SK-N-SH (cell line): ENCODE measurements at regions not wholly inside any gene's neighbourhood (a gene's known extent, or its start where the extent isn't known, plus 50 kb on each side); places are given as distances from the start of the nearest gene placed in this dataset.

Source experiments
- CTCF ChIA-PET: fragments of 300-600, 350-600 bp; formaldehyde crosslinking; extraction: SDS; loops from one replicate; lab custom pipeline; 2021; lab: Yijun Ruan, JAX
- POLR2A ChIA-PET: fragments of 350-600 bp; sonication (Branson Sonifier 250); formaldehyde crosslinking; extraction: SDS; loops from one replicate; lab custom pipeline; 2020; ENCODE audit warnings: antibody characterized with exemption, inconsistent platforms; lab: Yijun Ruan, JAX
- DNase-seq: peaks from one replicate; pipeline ENCODE4 v3.0.0; 2012
- H2AFZ ChIP-seq: fragments of 200-600 bp; sonication (generic); 2 replicates; pipeline ENCODE4 v1.8.1; 2016; ENCODE audit warnings: antibody characterized with exemption, mild to moderate bottlenecking, low read depth
- H3F3A ChIP-seq: fragments of 200-600 bp; sonication (generic); replicated peaks from 2 replicates; pipeline ENCODE3; 2016; ENCODE audit warnings: antibody characterized with exemption, mild to moderate bottlenecking; ENCODE audit not compliant: insufficient read depth
- H3K27ac ChIP-seq, 2 experiments: fragments of 200-500 bp in 1 of 2; fragments of 200-600 bp in 1 of 2; sonication (Bioruptor generic) in 1 of 2; sonication (generic), shearing (Covaris generic) in 1 of 2; 2 replicates each; pipeline versions ENCODE4 v1.5.1 to v1.6.1; 2014 to 2016; ENCODE audit warnings: low read depth in 2 of 2, inconsistent platforms in 1 of 2, low read length in 1 of 2, mild to moderate bottlenecking in 1 of 2, mixed read lengths in 1 of 2
- H3K27me3 ChIP-seq: fragments of 200-600 bp; sonication (generic), shearing (Covaris generic); 2 replicates; pipeline ENCODE4 v1.6.1; 2016; ENCODE audit warnings: mixed run types; ENCODE audit not compliant: insufficient read depth
- H3K36me3 ChIP-seq, 2 experiments: fragments of 200-500 bp in 1 of 2; fragments of 200-600 bp in 1 of 2; sonication (Bioruptor generic) in 1 of 2; sonication (generic) in 1 of 2; replicated peaks in 1 of 2; 2 replicates each; pipeline versions ENCODE3 to v1.5.1; 2014 to 2016; ENCODE audit warnings: low read length in 1 of 2, mild to moderate bottlenecking in 1 of 2; ENCODE audit not compliant: insufficient read depth in 2 of 2, control insufficient read depth in 1 of 2
- H3K4me1 ChIP-seq, 2 experiments: fragments of 200-500 bp in 1 of 2; fragments of 200-600 bp in 1 of 2; sonication (Bioruptor generic) in 1 of 2; sonication (generic), shearing (Covaris generic) in 1 of 2; 2 replicates each; pipeline versions ENCODE4 v1.5.1 to v1.6.1; 2014 to 2016; ENCODE audit warnings: low read depth in 1 of 2, low read length in 1 of 2, mixed run types in 1 of 2; ENCODE audit not compliant: insufficient read depth in 2 of 2, control insufficient read depth in 1 of 2
- H3K4me2 ChIP-seq: fragments of 200-600 bp; sonication (generic), shearing (Covaris generic); 2 replicates; pipeline ENCODE4 v1.6.1; 2017; ENCODE audit warnings: mixed run types
- H3K4me3 ChIP-seq, 2 experiments: fragments of 200-500 bp in 1 of 2; fragments of 200-600 bp in 1 of 2; sonication (Bioruptor generic) in 1 of 2; sonication (generic), shearing (Covaris generic) in 1 of 2; 2 replicates each; pipeline versions ENCODE4 v1.5.1 to v1.8.1; 2014 to 2016; ENCODE audit warnings: low read depth in 2 of 2, inconsistent platforms in 1 of 2, low read length in 1 of 2, mild to moderate bottlenecking in 1 of 2, mixed read lengths in 1 of 2, moderate library complexity in 1 of 2
- H3K79me2 ChIP-seq: fragments of 200-600 bp; sonication (generic); 2 replicates; pipeline ENCODE4 v1.8.1; 2017; ENCODE audit warnings: mild to moderate bottlenecking; ENCODE audit not compliant: insufficient read depth
- H3K9ac ChIP-seq: fragments of 200-600 bp; sonication (generic); 2 replicates; pipeline ENCODE4 v1.6.1; 2017; ENCODE audit warnings: mixed run types
- H3K9me2 ChIP-seq: fragments of 200-600 bp; sonication (generic); 2 replicates; pipeline ENCODE4 v1.6.1; 2017; ENCODE audit warnings: mixed run types
- H3K9me3 ChIP-seq: fragments of 200-600 bp; sonication (generic); 2 replicates; pipeline ENCODE4 v1.6.1; 2017; ENCODE audit warnings: mixed run types, mild to moderate bottlenecking, moderate library complexity
- H4K20me1 ChIP-seq: fragments of 200-600 bp; sonication (generic); 2 replicates; pipeline ENCODE4 v1.6.1; 2017; ENCODE audit warnings: mild to moderate bottlenecking, mixed run types; ENCODE audit not compliant: insufficient read depth
- CTCF ChIP-seq: fragments of 200-600 bp; sonication (generic); IDR thresholded peaks from 2 replicates; pipeline ENCODE4 v1.6.1; 2017; ENCODE audit warnings: antibody characterized with exemption, mild to moderate bottlenecking, moderate library complexity
- ELF1 ChIP-seq: IDR thresholded peaks from 2 replicates; pipeline ENCODE4 v1.4.0; 2012
- EP300 ChIP-seq, 2 experiments: IDR thresholded peaks; 2 replicates each; pipeline versions ENCODE4 v1.4.0 to v1.6.1; 2012; ENCODE audit warnings: borderline replicate concordance in 1 of 2, low read depth in 1 of 2, low read length in 1 of 2
- FOSL2 ChIP-seq: IDR thresholded peaks from 2 replicates; pipeline ENCODE4 v1.4.0; 2012; ENCODE audit warnings: low read depth, mild to moderate bottlenecking, moderate library complexity, borderline replicate concordance
- FOXJ3 ChIP-seq: sonication (generic); formaldehyde crosslinking; IDR thresholded peaks from 2 replicates; pipeline ENCODE4 v1.5.1; 2020; ENCODE audit warnings: mild to moderate bottlenecking, missing genetic modification reagents
- FOXM1 ChIP-seq: IDR thresholded peaks from 2 replicates; pipeline ENCODE4 v1.4.0; 2012; ENCODE audit warnings: low read depth, mild to moderate bottlenecking
- IRF3 ChIP-seq: fragments of 150-350 bp; IDR thresholded peaks from 2 replicates; pipeline ENCODE4 v1.6.1; 2016; ENCODE audit warnings: mild to moderate bottlenecking, low read depth, low read length
- JUND ChIP-seq: IDR thresholded peaks from 2 replicates; pipeline ENCODE4 v1.4.0; 2012
- MEF2A ChIP-seq: IDR thresholded peaks from 2 replicates; pipeline ENCODE4 v1.4.0; 2012; ENCODE audit warnings: low read depth, borderline replicate concordance
- POLR2AphosphoS5 ChIP-seq: IDR thresholded peaks from 2 replicates; pipeline ENCODE4 v1.6.1; 2012; ENCODE audit warnings: low read depth, low read length
- RAD21 ChIP-seq: IDR thresholded peaks from 2 replicates; pipeline ENCODE4 v1.6.1; 2012; ENCODE audit warnings: mild to moderate bottlenecking, low read length
- RCOR1 ChIP-seq: fragments of 150-350 bp; IDR thresholded peaks from 2 replicates; pipeline ENCODE4 v1.6.1; 2017; ENCODE audit warnings: antibody characterized with exemption, low read length
- REST ChIP-seq: IDR thresholded peaks from 2 replicates; pipeline ENCODE4 v1.6.1; 2012; ENCODE audit warnings: mild to moderate bottlenecking, low read depth, low read length, moderate library complexity
- RXRA ChIP-seq: IDR thresholded peaks from 2 replicates; pipeline ENCODE4 v1.4.0; 2012; ENCODE audit warnings: low read depth, mild to moderate bottlenecking, borderline replicate concordance
- SMC3 ChIP-seq: IDR thresholded peaks from 2 replicates; pipeline ENCODE4 v1.6.1; 2012; ENCODE audit warnings: low read depth, low read length, improper control_type of control experiment
- TAF1 ChIP-seq: IDR thresholded peaks from 2 replicates; pipeline ENCODE4 v1.6.1; 2012; ENCODE audit warnings: low read depth, mild to moderate bottlenecking, low read length, moderate library complexity, borderline replicate concordance
- TCF12 ChIP-seq: IDR thresholded peaks from 2 replicates; pipeline ENCODE4 v1.4.0; 2012
- TEAD4 ChIP-seq: IDR thresholded peaks from 2 replicates; pipeline ENCODE4 v1.4.0; 2012; ENCODE audit warnings: mild to moderate bottlenecking, borderline replicate concordance; ENCODE audit not compliant: insufficient read depth
- USF2 ChIP-seq: fragments of 150-350 bp; IDR thresholded peaks from 2 replicates; pipeline ENCODE4 v1.6.1; 2017; ENCODE audit warnings: antibody characterized with exemption, low read length, low read depth, borderline replicate concordance
- ZBTB33 ChIP-seq: IDR thresholded peaks from 2 replicates; pipeline ENCODE4 v1.4.0; 2012; ENCODE audit warnings: low read depth, borderline replicate concordance
- WGBS: methylation state at CpG from one replicate; pipeline ENCODE4 v1.1.6; 2017; ENCODE audit warnings: low lambda C conversion rate; 5-methylcytosine and 5-hydroxymethylcytosine counted together

- Histone ChIP-seq H4K20me1 (no peaks in the 10 kb centered on the region), H3K9ac (no peak overlapping the region), H3K4me1 (no peaks in the 10 kb centered on the region), H3F3A (no peaks in the 10 kb centered on the region), H3K27ac (no peak overlapping the region), H3K36me3 (no peaks in the 10 kb centered on the region), H3K9me2 (no peaks in the 10 kb centered on the region), H3K27me3 (no peaks in the 10 kb centered on the region), H3K79me2 (no peaks in the 10 kb centered on the region), H2AFZ (no peak overlapping the region), H3K9me3 (no peaks in the 10 kb centered on the region), H3K4me3 (no peak overlapping the region), H3K4me2 (no peak overlapping the region)
- ChIA-PET CTCF (no interaction called here), POLR2A (no interaction called here)
- no peak for TF ChIP-seq TAF1
- no peak for TF ChIP-seq TEAD4
- no peak for TF ChIP-seq MEF2A
- no peak for TF ChIP-seq FOSL2
- no peak for TF ChIP-seq JUND
- no peak for TF ChIP-seq FOXJ3 (CRISPR knock-in tag)
- no peak for TF ChIP-seq SMC3
- TF ChIP-seq ELF1, result no peak
- TF ChIP-seq USF2, result no peak
- TF ChIP-seq TCF12, result no peak
- no peak for DNase-seq
- WGBS, result 62% methylated on average over 4 of the region's 4 CpGs
Observed at GRCh38 chr16:54806881-54807360, 123.7 kb upstream of the IRX5 start.

GRCh38 chr16:54806378-54806777 lies 124.3 kb upstream of the IRX5 start:
- H3K9me3 ChIP-seq, result no peaks in the 10 kb centered on the region
- H3K27ac ChIP-seq, result no peak overlapping the region
- 29% methylated on average over 6 of the region's 6 CpGs for WGBS
- no peak overlapping the region for H3K9ac ChIP-seq
- no peak for DNase-seq
- H3K36me3 ChIP-seq, result no peaks in the 10 kb centered on the region
- no peaks in the 10 kb centered on the region for H3K4me1 ChIP-seq
- no peak overlapping the region for H2AFZ ChIP-seq
- no peaks in the 10 kb centered on the region for H4K20me1 ChIP-seq
- H3K4me2 ChIP-seq, result no peak overlapping the region
- ChIA-PET POLR2A (no interaction called here), CTCF (no interaction called here)
- no peaks in the 10 kb centered on the region for H3K79me2 ChIP-seq
- no peaks in the 10 kb centered on the region for H3K27me3 ChIP-seq
- H3K4me3 ChIP-seq, result no peak overlapping the region
- H3K9me2 ChIP-seq, result no peaks in the 10 kb centered on the region
- H3F3A ChIP-seq, result no peaks in the 10 kb centered on the region
- no peak for TF ChIP-seq TEAD4
- no peak for TF ChIP-seq IRF3
- TF ChIP-seq RCOR1, result no peak
- no peak for TF ChIP-seq RXRA
- no peak for TF ChIP-seq CTCF
- no peak for TF ChIP-seq SMC3
- TF ChIP-seq POLR2AphosphoS5, result no peak
- TF ChIP-seq EP300 (IDR thresholded peaks at IDR 0.05; ENCODE audit: borderline replicate concordance in 1 of 2, low read depth in 1 of 2, low read length in 1 of 2), result no peak
- TF ChIP-seq JUND, result no peak
- no peak for TF ChIP-seq ZBTB33
- TF ChIP-seq FOXJ3 (CRISPR knock-in tag), result no peak
- no peak for TF ChIP-seq REST
- TF ChIP-seq FOXM1, result no peak
- no peak for TF ChIP-seq RAD21
